ENCODE measurements at regions not wholly inside any gene's neighbourhood (a gene's known extent, or its start where the extent isn't known, plus 50 kb on each side); places are given as distances from the start of the nearest gene placed in this dataset.

DNA sequence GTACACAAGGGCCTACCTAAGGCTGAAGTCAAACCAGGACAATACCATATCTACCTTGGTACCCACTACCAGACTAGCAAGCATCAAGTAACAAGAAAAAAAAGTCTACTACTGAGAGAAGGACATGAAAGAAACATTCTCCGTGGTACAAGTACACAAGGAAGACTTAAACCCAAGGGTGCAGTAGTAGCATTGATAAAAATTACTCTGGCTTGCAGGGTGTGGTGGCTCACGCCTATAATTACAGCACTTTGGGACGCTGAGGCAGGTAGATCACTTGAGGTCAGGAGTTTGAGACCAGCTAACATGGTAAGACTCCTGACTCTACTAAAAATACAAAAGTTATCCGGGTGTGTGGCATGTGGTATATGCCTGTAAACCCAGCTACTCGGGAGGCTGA, 386.5 kb upstream of the PMFBP1 start:
- ChIA-PET CTCF (no interaction called here), POLR2A (no interaction called here)
- Histone ChIP-seq H3K4me1 (ENCODE audit: control insufficient read depth, insufficient read depth, low read length) (peaks cover 7% of the 10 kb centered on the region; the same call in 1 of the 2 replicates), H3K27ac (ENCODE audit: extremely low read depth, low read depth, low read length) (no peak overlapping the region), H3K36me3 (ENCODE audit: control insufficient read depth in 2 of 2, insufficient read depth in 1 of 2, low read length in 2 of 2) (no peaks in the 10 kb centered on the region), H3K9me3 (ENCODE audit: control insufficient read depth, insufficient read depth, low read depth, low read length) (no peaks in the 10 kb centered on the region), H3K4me3 (ENCODE audit: low read depth, low read length) (no peak overlapping the region)
- TF ChIP-seq ZNF830 (tag by site-specific recombination; IDR thresholded peaks at IDR 0.05; ENCODE audit: low read depth) (no peak), KLF16 (tag by site-specific recombination; IDR thresholded peaks at IDR 0.05) (no peak), ZNF560 (tag by site-specific recombination; IDR thresholded peaks at IDR 0.05; ENCODE audit: borderline replicate concordance) (no peak), SETDB1 (IDR thresholded peaks at IDR 0.05; ENCODE audit: insufficient read length, low read length) (no peak), ZNF596 (tag by site-specific recombination; IDR thresholded peaks at IDR 0.05) (no peak), SCRT2 (tag by site-specific recombination; IDR thresholded peaks at IDR 0.05) (no peak), ZNF157 (tag by site-specific recombination; IDR thresholded peaks at IDR 0.05) (no peak), ZNF426 (tag by site-specific recombination; IDR thresholded peaks at IDR 0.05) (no peak), ZNF202 (tag by site-specific recombination; IDR thresholded peaks at IDR 0.05; ENCODE audit: borderline replicate concordance) (no peak), ZNF776 (tag by site-specific recombination; IDR thresholded peaks at IDR 0.05; ENCODE audit: borderline replicate concordance) (no peak)
- TF ChIP-seq, protein P1, sequence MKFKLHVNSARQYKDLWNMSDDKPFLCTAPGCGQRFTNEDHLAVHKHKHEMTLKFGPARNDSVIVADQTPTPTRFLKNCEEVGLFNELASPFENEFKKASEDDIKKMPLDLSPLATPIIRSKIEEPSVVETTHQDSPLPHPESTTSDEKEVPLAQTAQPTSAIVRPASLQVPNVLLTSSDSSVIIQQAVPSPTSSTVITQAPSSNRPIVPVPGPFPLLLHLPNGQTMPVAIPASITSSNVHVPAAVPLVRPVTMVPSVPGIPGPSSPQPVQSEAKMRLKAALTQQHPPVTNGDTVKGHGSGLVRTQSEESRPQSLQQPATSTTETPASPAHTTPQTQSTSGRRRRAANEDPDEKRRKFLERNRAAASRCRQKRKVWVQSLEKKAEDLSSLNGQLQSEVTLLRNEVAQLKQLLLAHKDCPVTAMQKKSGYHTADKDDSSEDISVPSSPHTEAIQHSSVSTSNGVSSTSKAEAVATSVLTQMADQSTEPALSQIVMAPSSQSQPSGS (tag by site-specific recombination; IDR thresholded peaks at IDR 0.05; ENCODE audit: low read depth): no peak
- TF ChIP-seq, protein P2, sequence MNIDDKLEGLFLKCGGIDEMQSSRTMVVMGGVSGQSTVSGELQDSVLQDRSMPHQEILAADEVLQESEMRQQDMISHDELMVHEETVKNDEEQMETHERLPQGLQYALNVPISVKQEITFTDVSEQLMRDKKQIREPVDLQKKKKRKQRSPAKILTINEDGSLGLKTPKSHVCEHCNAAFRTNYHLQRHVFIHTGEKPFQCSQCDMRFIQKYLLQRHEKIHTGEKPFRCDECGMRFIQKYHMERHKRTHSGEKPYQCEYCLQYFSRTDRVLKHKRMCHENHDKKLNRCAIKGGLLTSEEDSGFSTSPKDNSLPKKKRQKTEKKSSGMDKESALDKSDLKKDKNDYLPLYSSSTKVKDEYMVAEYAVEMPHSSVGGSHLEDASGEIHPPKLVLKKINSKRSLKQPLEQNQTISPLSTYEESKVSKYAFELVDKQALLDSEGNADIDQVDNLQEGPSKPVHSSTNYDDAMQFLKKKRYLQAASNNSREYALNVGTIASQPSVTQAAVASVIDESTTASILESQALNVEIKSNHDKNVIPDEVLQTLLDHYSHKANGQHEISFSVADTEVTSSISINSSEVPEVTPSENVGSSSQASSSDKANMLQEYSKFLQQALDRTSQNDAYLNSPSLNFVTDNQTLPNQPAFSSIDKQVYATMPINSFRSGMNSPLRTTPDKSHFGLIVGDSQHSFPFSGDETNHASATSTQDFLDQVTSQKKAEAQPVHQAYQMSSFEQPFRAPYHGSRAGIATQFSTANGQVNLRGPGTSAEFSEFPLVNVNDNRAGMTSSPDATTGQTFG (tag by site-specific recombination; IDR thresholded peaks at IDR 0.05; ENCODE audit: borderline replicate concordance): no peak
- TF ChIP-seq, protein P3, sequence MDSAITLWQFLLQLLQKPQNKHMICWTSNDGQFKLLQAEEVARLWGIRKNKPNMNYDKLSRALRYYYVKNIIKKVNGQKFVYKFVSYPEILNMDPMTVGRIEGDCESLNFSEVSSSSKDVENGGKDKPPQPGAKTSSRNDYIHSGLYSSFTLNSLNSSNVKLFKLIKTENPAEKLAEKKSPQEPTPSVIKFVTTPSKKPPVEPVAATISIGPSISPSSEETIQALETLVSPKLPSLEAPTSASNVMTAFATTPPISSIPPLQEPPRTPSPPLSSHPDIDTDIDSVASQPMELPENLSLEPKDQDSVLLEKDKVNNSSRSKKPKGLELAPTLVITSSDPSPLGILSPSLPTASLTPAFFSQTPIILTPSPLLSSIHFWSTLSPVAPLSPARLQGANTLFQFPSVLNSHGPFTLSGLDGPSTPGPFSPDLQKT (IDR thresholded peaks at IDR 0.05; ENCODE audit: borderline replicate concordance, low read depth, low read length): no peak

DNA sequence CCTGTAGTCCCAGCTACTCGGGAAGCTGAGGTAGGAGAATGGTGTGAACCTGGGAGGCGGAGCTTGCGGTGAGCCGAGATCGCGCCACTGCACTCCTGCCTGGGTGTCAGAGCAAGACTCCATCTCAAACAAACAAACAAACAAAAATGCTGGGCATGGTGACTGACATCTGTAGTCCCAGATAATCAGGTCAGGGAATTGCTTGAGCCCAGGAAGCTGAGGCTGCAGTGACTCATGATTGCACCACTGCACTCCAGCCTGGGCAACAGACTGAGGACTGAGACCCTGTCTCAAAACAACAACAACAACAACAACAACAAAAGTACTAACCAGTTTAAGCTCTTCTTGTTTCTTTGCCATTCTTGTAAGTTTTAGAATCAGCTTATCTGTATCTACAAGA, 383.0 kb upstream of the PMFBP1 start:
- H3K4me3 ChIP-seq (ENCODE audit: low read depth, low read length): no peak overlapping the region
- H3K27ac ChIP-seq (ENCODE audit: extremely low read depth, low read depth, low read length): no peak overlapping the region
- ChIA-PET POLR2A (no interaction called here), CTCF (no interaction called here)
- H3K9me3 ChIP-seq (ENCODE audit: control insufficient read depth, insufficient read depth, low read depth, low read length): no peaks in the 10 kb centered on the region
- no peaks in the 10 kb centered on the region for H3K36me3 ChIP-seq (ENCODE audit: control insufficient read depth in 2 of 2, insufficient read depth in 1 of 2, low read length in 2 of 2)
- H3K4me1 ChIP-seq (ENCODE audit: control insufficient read depth, insufficient read depth, low read length): no peaks in the 10 kb centered on the region
- TF ChIP-seq, protein P4, sequence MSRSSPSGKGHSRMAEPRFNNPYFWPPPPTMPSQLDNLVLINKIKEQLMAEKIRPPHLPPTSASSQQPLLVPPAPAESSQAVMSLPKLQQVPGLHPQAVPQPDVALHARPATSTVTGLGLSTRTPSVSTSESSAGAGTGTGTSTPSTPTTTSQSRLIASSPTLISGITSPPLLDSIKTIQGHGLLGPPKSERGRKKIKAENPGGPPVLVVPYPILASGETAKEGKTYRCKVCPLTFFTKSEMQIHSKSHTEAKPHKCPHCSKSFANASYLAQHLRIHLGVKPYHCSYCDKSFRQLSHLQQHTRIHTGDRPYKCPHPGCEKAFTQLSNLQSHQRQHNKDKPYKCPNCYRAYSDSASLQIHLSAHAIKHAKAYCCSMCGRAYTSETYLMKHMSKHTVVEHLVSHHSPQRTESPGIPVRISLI (tag by site-specific recombination; IDR thresholded peaks at IDR 0.05): no peak
- no peak for TF ChIP-seq BCL11A (tag by site-specific recombination; IDR thresholded peaks at IDR 0.05; ENCODE audit: low read depth)
- no peak for TF ChIP-seq ZFP41 (tag by site-specific recombination; IDR thresholded peaks at IDR 0.05; ENCODE audit: borderline replicate concordance)
- no peak for TF ChIP-seq ZNF747 (tag by site-specific recombination; IDR thresholded peaks at IDR 0.05)
- no peak for TF ChIP-seq GLI4 (tag by site-specific recombination; IDR thresholded peaks at IDR 0.05)
- TF ChIP-seq, protein P5, sequence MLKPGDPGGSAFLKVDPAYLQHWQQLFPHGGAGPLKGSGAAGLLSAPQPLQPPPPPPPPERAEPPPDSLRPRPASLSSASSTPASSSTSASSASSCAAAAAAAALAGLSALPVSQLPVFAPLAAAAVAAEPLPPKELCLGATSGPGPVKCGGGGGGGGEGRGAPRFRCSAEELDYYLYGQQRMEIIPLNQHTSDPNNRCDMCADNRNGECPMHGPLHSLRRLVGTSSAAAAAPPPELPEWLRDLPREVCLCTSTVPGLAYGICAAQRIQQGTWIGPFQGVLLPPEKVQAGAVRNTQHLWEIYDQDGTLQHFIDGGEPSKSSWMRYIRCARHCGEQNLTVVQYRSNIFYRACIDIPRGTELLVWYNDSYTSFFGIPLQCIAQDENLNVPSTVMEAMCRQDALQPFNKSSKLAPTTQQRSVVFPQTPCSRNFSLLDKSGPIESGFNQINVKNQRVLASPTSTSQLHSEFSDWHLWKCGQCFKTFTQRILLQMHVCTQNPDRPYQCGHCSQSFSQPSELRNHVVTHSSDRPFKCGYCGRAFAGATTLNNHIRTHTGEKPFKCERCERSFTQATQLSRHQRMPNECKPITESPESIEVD (tag by site-specific recombination; IDR thresholded peaks at IDR 0.05): no peak
- no peak for TF ChIP-seq YY2 (tag by site-specific recombination; IDR thresholded peaks at IDR 0.05)
- TF ChIP-seq, protein P6, sequence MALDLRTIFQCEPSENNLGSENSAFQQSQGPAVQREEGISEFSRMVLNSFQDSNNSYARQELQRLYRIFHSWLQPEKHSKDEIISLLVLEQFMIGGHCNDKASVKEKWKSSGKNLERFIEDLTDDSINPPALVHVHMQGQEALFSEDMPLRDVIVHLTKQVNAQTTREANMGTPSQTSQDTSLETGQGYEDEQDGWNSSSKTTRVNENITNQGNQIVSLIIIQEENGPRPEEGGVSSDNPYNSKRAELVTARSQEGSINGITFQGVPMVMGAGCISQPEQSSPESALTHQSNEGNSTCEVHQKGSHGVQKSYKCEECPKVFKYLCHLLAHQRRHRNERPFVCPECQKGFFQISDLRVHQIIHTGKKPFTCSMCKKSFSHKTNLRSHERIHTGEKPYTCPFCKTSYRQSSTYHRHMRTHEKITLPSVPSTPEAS (tag by site-specific recombination; IDR thresholded peaks at IDR 0.05): no peak
- no peak for TF ChIP-seq ZNF202 (tag by site-specific recombination; IDR thresholded peaks at IDR 0.05; ENCODE audit: borderline replicate concordance)
- TF ChIP-seq ZBTB17 (tag by site-specific recombination; IDR thresholded peaks at IDR 0.05): no peak
- TF ChIP-seq ZNF701 (tag by site-specific recombination; IDR thresholded peaks at IDR 0.05): no peak
- TF ChIP-seq ZNF561 (tag by site-specific recombination; IDR thresholded peaks at IDR 0.05; ENCODE audit: borderline replicate concordance): no peak
- TF ChIP-seq ZNF549 (tag by site-specific recombination; IDR thresholded peaks at IDR 0.05): no peak
- no peak for TF ChIP-seq KLF8 (tag by site-specific recombination; IDR thresholded peaks at IDR 0.05)
- no peak for TF ChIP-seq ZNF76 (tag by site-specific recombination; IDR thresholded peaks at IDR 0.05; ENCODE audit: borderline replicate concordance, low read depth)
